CD14-positive monocyte (primary cell): ENCODE measurements at regions not wholly inside any gene's neighbourhood (a gene's known extent, or its start where the extent isn't known, plus 50 kb on each side); places are given as distances from the start of the nearest gene placed in this dataset.

Source experiments
- DNase-seq, 3 donors: peaks; one replicate each; pipeline ENCODE4 v3.0.0-alpha.2; 2011 to 2022
- H2AFZ ChIP-seq: 2 replicates; pipeline ENCODE4 v1.6.0; 2012; ENCODE audit warnings: mild to moderate bottlenecking, low read depth, low read length, inconsistent platforms; ENCODE audit not compliant: insufficient read depth, poor library complexity, severe bottlenecking
- H3K27ac ChIP-seq, 2 donors: 1 replicate in 1 of 2; 2 replicates in 1 of 2; pipeline ENCODE4 v1.5.1; 2012 to 2013; ENCODE audit warnings: low read length in 2 of 2, control low read depth in 1 of 2, inconsistent platforms in 1 of 2, low read depth in 1 of 2, mild to moderate bottlenecking in 1 of 2
- H3K27me3 ChIP-seq, 2 donors: one replicate each; pipeline versions ENCODE4 v1.6.0 to v1.6.1; 2011 to 2013; ENCODE audit warnings: low read length in 2 of 2; ENCODE audit not compliant: control insufficient read depth in 2 of 2, insufficient read depth in 2 of 2
- H3K36me3 ChIP-seq, 2 donors: replicated peaks in 1 of 2; 1 replicate in 1 of 2; 2 replicates in 1 of 2; pipeline versions ENCODE4 v1.5.1 to v1.6.1; 2012 to 2013; ENCODE audit warnings: low read length in 2 of 2, control low read depth in 1 of 2, inconsistent platforms in 1 of 2, mild to moderate bottlenecking in 1 of 2; ENCODE audit not compliant: insufficient read depth in 2 of 2, control insufficient read depth in 1 of 2
- H3K4me1 ChIP-seq, 2 donors: 1 replicate in 1 of 2; 2 replicates in 1 of 2; pipeline versions ENCODE4 v1.5.1 to v1.6.1; 2012 to 2013; ENCODE audit warnings: low read length in 2 of 2, control low read depth in 1 of 2, inconsistent platforms in 1 of 2, mild to moderate bottlenecking in 1 of 2, moderate library complexity in 1 of 2; ENCODE audit not compliant: insufficient read depth in 2 of 2, control insufficient read depth in 1 of 2
- H3K4me2 ChIP-seq: replicated peaks from 2 replicates; pipeline ENCODE3; 2012; ENCODE audit warnings: low read length, moderate library complexity, mild to moderate bottlenecking; ENCODE audit not compliant: poor library complexity, severe bottlenecking; ENCODE audit errors: extremely low read depth
- H3K4me3 ChIP-seq, 3 experiments: fragments of 200-600 bp in 1 of 3; sonication (generic) in 1 of 3; replicated peaks in 1 of 3; 1 replicate in 2 of 3; 2 replicates in 1 of 3; pipeline ENCODE4 v1.5.1; 2011 to 2013; ENCODE audit warnings: low read length in 3 of 3, mild to moderate bottlenecking in 3 of 3, control low read depth in 2 of 3, low read depth in 2 of 3, inconsistent platforms in 1 of 3, moderate library complexity in 1 of 3
- H3K79me2 ChIP-seq: 2 replicates; pipeline ENCODE4 v1.6.0; 2012; ENCODE audit warnings: mild to moderate bottlenecking, control low read depth, inconsistent platforms, low read length, moderate library complexity; ENCODE audit not compliant: insufficient read depth
- H3K9ac ChIP-seq: 2 replicates; pipeline ENCODE4 v1.6.0; 2017; ENCODE audit warnings: low read length, mild to moderate bottlenecking; ENCODE audit not compliant: insufficient read depth, poor library complexity, severe bottlenecking
- H3K9me3 ChIP-seq, 2 donors: replicated peaks in 1 of 2; 1 replicate in 1 of 2; 2 replicates in 1 of 2; pipeline versions ENCODE4 v1.5.1 to v1.6.1; 2012 to 2013; ENCODE audit warnings: low read length in 2 of 2, control low read depth in 1 of 2; ENCODE audit not compliant: control insufficient read depth in 1 of 2, insufficient read depth in 1 of 2
- H4K20me1 ChIP-seq: 2 replicates; pipeline ENCODE4 v1.6.0; 2012; ENCODE audit warnings: mild to moderate bottlenecking, low read length, control low read depth, moderate library complexity; ENCODE audit not compliant: insufficient read depth
- H3K27ac Mint-ChIP-seq, 7 donors: one replicate each; pipeline ENCODE4 v1.8.0; 2020; ENCODE audit warnings: mild to moderate bottlenecking in 7 of 7, mixed read lengths in 7 of 7, moderate library complexity in 6 of 7, inconsistent platforms in 2 of 7
- H3K27me3 Mint-ChIP-seq, 3 donors: one replicate each; pipeline ENCODE4 v1.8.0; 2021 to 2022; ENCODE audit warnings: low read depth in 3 of 3, mild to moderate bottlenecking in 3 of 3, mixed read lengths in 3 of 3, moderate library complexity in 3 of 3, inconsistent platforms in 1 of 3
- H3K36me3 Mint-ChIP-seq, 2 donors: one replicate each; pipeline ENCODE4 v1.8.0; 2020; ENCODE audit warnings: mixed read lengths in 2 of 2, inconsistent platforms in 1 of 2, mild to moderate bottlenecking in 1 of 2
- H3K4me1 Mint-ChIP-seq: one replicate; pipeline ENCODE4 v1.8.0; 2020; ENCODE audit warnings: mild to moderate bottlenecking, mixed read lengths
- H3K4me3 Mint-ChIP-seq, 2 donors: one replicate each; pipeline ENCODE4 v1.8.0; 2020; ENCODE audit warnings: mild to moderate bottlenecking in 2 of 2, mixed read lengths in 2 of 2, moderate library complexity in 1 of 2
- H3K9me3 Mint-ChIP-seq, 7 donors: one replicate each; pipeline ENCODE4 v1.8.0; 2020 to 2022; ENCODE audit warnings: mixed read lengths in 7 of 7, mild to moderate bottlenecking in 6 of 7, moderate library complexity in 6 of 7, inconsistent platforms in 2 of 7
- WGBS: methylation state at CpG from one replicate; pipeline ENCODE4 v1.1.5; 2013; ENCODE audit warnings: missing lambda C conversion rate; ENCODE audit not compliant: insufficient coverage; 5-methylcytosine and 5-hydroxymethylcytosine counted together
- intact Hi-C, 2 donors: fragments of 100-400 bp; cut with micrococcal nuclease; formaldehyde crosslinking; loops; one replicate each; pipeline versions ENCODE4 v1.15.0 to v1.15.1; 2023
- TF ChIP-seq, protein P1 (sequence below): fragments of 200-600 bp; IDR thresholded peaks from one replicate; pipeline ENCODE4 v1.8.0; 2022; ENCODE audit warnings: antibody characterized with exemption, mild to moderate bottlenecking

GRCh38 chr11:122275508-122275907, 159.5 kb upstream of the BLID start:
- no peaks in the 10 kb centered on the region for H3K9me3 ChIP-seq
- H3K27ac ChIP-seq, result no peak overlapping the region
- H3K4me1 ChIP-seq, result no peaks in the 10 kb centered on the region
- H3K36me3 Mint-ChIP-seq, result no peaks in the 10 kb centered on the region
- no peak overlapping the region for H3K4me2 ChIP-seq
- no peaks in the 10 kb centered on the region for H3K36me3 ChIP-seq
- no peak overlapping the region for H2AFZ ChIP-seq
- DNase-seq, result no peak
- peaks cover 0 to 2% (median 0%) of the 10 kb centered on the region in 3 donors for H3K27me3 Mint-ChIP-seq
- no peak overlapping the region for H3K9ac ChIP-seq
- no peaks in the 10 kb centered on the region for H3K79me2 ChIP-seq
- H3K4me3 ChIP-seq, result no peak overlapping the region
- TF ChIP-seq, protein P1, sequence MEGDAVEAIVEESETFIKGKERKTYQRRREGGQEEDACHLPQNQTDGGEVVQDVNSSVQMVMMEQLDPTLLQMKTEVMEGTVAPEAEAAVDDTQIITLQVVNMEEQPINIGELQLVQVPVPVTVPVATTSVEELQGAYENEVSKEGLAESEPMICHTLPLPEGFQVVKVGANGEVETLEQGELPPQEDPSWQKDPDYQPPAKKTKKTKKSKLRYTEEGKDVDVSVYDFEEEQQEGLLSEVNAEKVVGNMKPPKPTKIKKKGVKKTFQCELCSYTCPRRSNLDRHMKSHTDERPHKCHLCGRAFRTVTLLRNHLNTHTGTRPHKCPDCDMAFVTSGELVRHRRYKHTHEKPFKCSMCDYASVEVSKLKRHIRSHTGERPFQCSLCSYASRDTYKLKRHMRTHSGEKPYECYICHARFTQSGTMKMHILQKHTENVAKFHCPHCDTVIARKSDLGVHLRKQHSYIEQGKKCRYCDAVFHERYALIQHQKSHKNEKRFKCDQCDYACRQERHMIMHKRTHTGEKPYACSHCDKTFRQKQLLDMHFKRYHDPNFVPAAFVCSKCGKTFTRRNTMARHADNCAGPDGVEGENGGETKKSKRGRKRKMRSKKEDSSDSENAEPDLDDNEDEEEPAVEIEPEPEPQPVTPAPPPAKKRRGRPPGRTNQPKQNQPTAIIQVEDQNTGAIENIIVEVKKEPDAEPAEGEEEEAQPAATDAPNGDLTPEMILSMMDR, result no peak
- H3K4me1 Mint-ChIP-seq, result no peaks in the 10 kb centered on the region
- H4K20me1 ChIP-seq, result no peaks in the 10 kb centered on the region
- no peaks in the 10 kb centered on the region for H3K27me3 ChIP-seq
- intact Hi-C loops, result no loop called here
- no peak overlapping the region for H3K27ac Mint-ChIP-seq
- WGBS, result 0% methylated on average over 1 of the region's 4 CpGs
- H3K4me3 Mint-ChIP-seq, result no peak overlapping the region
- peaks cover 0 to 2% (median 0%) of the 10 kb centered on the region in 7 donors for H3K9me3 Mint-ChIP-seq

- DNase-seq, result no peak
- Mint-ChIP-seq H3K27ac (no peak overlapping the region), H3K27me3 (peaks cover 0 to 2% (median 0%) of the 10 kb centered on the region in 3 donors), H3K4me1 (no peaks in the 10 kb centered on the region), H3K9me3 (peaks cover 0 to 2% (median 0%) of the 10 kb centered on the region in 7 donors), H3K36me3 (no peaks in the 10 kb centered on the region), H3K4me3 (no peak overlapping the region)
- no peaks in the 10 kb centered on the region for H4K20me1 ChIP-seq
- 100% methylated on average over 1 of the region's 3 CpGs for WGBS
- H3K4me2 ChIP-seq, result no peak overlapping the region
- no peaks in the 10 kb centered on the region for H3K4me1 ChIP-seq
- TF ChIP-seq, protein P1, result no peak
- no peak overlapping the region for H3K9ac ChIP-seq
- no peaks in the 10 kb centered on the region for H3K27me3 ChIP-seq
- no peak overlapping the region for H3K4me3 ChIP-seq
- H3K9me3 ChIP-seq, result no peaks in the 10 kb centered on the region
- no peak overlapping the region for H2AFZ ChIP-seq
- no peaks in the 10 kb centered on the region for H3K79me2 ChIP-seq
- H3K27ac ChIP-seq, result no peak overlapping the region
- intact Hi-C loops, result loop anchor here in 1 of 2 donors (5.0 kb wide), 1 partner anchor 49 kb away; no protein-coding TSS in a partner anchor
- H3K36me3 ChIP-seq, result no peaks in the 10 kb centered on the region
Measured at GRCh38 chr11:122273476-122274191, 157.6 kb upstream of the BLID start.
